NCI-H446 treated with DMSO at 0.1 percent for 48 hours (cell line): ENCODE measurements at regions not wholly inside any gene's neighbourhood (a gene's known extent, or its start where the extent isn't known, plus 50 kb on each side); places are given as distances from the start of the nearest gene placed in this dataset.
A peak's percentile ranks its signal among the peaks of the same experiment; 100 is the strongest.

Source experiments
- DNase-seq: peaks from one replicate; lab custom pipeline; 2025; lab: John Stamatoyannopoulos, UW

- peak; percentile 83 for DNase-seq
Observed at GRCh38 chr2:118186110-118186857, 98.0 kb downstream of the INSIG2 start.

GRCh38 chr2:118185210-118186109 lies 97.2 kb downstream of the INSIG2 start:
- DNase-seq: peak; percentile 14

- DNase-seq: no peak
Observed at GRCh38 chr2:118183381-118183780, 95.1 kb downstream of the INSIG2 start.

GRCh38 chr2:118179445-118179844 lies 91.2 kb downstream of the INSIG2 start:
- DNase-seq: no peak

GRCh38 chr2:118177884-118178283 lies 89.6 kb downstream of the INSIG2 start:
- DNase-seq: no peak

- no peak for DNase-seq
Observed at GRCh38 chr2:118177318-118177717, 89.0 kb downstream of the INSIG2 start.

GRCh38 chr2:118176601-118177000 lies 88.3 kb downstream of the INSIG2 start:
- DNase-seq: no peak

GRCh38 chr2:118171546-118171945 lies 83.3 kb downstream of the INSIG2 start:
- DNase-seq: no peak

- DNase-seq: no peak
Observed at GRCh38 chr2:118169359-118170005, 81.2 kb downstream of the INSIG2 start.

- DNase-seq: no peak
Observed at GRCh38 chr2:118168615-118169014, 80.3 kb downstream of the INSIG2 start.

- no peak for DNase-seq
Observed at GRCh38 chr2:118167026-118167425, 78.8 kb downstream of the INSIG2 start.

GRCh38 chr2:118166242-118166641 lies 78.0 kb downstream of the INSIG2 start:
- DNase-seq: no peak

GRCh38 chr2:118165595-118165994 lies 77.3 kb downstream of the INSIG2 start:
- DNase-seq: no peak
